CD4-positive, alpha-beta T cell (primary cell): ENCODE measurements at regions not wholly inside any gene's neighbourhood (a gene's known extent, or its start where the extent isn't known, plus 50 kb on each side); places are given as distances from the start of the nearest gene placed in this dataset.

ENCODE experiments used
- ATAC-seq: fragments of 200-7000 bp; cut with Tn5 transposase; one replicate; pipeline ENCODE4 v1.10.0; 2022; ENCODE audit warnings: mild to moderate bottlenecking; ENCODE audit not compliant: poor library complexity
- CTCF ChIA-PET: fragments of 350-600 bp; sonication (Branson Sonifier 250); formaldehyde crosslinking; loops from one replicate; lab custom pipeline; 2021; ENCODE audit warnings: antibody characterized with exemption, inconsistent platforms; lab: Charles Lee
- POLR2A ChIA-PET: fragments of 350-600 bp; sonication (Branson Sonifier 250); formaldehyde crosslinking; loops from one replicate; lab custom pipeline; 2021; ENCODE audit warnings: antibody characterized with exemption, inconsistent platforms; lab: Charles Lee
- DNase-seq, 14 experiments: peaks; one replicate each; pipeline ENCODE4 v3.0.0-alpha.2; 2013 to 2020; ENCODE audit warnings: mixed read lengths in 2 of 14
- H3K27ac ChIP-seq, 2 donors: one replicate each; pipeline versions ENCODE4 v1.5.1 to v1.7.0; 2013; ENCODE audit warnings: low read length in 2 of 2, low read depth in 1 of 2, mild to moderate bottlenecking in 1 of 2
- H3K27me3 ChIP-seq, 2 experiments: 1 replicate in 1 of 2; 2 replicates in 1 of 2; pipeline versions ENCODE4 v1.6.1 to v1.7.0; 2013; ENCODE audit warnings: low read length in 2 of 2, control low read depth in 1 of 2, mild to moderate bottlenecking in 1 of 2, moderate library complexity in 1 of 2; ENCODE audit not compliant: insufficient read depth in 2 of 2, control insufficient read depth in 1 of 2
- H3K36me3 ChIP-seq: one replicate; pipeline ENCODE4 v1.6.1; 2013; ENCODE audit warnings: low read length, control low read depth; ENCODE audit not compliant: insufficient read depth
- H3K4me1 ChIP-seq: one replicate; pipeline ENCODE4 v1.6.1; 2013; ENCODE audit warnings: low read length, control low read depth; ENCODE audit not compliant: insufficient read depth
- H3K4me3 ChIP-seq: one replicate; pipeline ENCODE4 v1.5.1; 2013; ENCODE audit warnings: mild to moderate bottlenecking, low read length, moderate library complexity
- H3K9me3 ChIP-seq, 2 experiments: 1 replicate in 1 of 2; 2 replicates in 1 of 2; pipeline versions ENCODE4 v1.6.1 to v1.7.0; 2013; ENCODE audit warnings: low read length in 2 of 2, mild to moderate bottlenecking in 2 of 2, control low read depth in 1 of 2, moderate library complexity in 1 of 2; ENCODE audit not compliant: control insufficient read depth in 1 of 2, insufficient read depth in 1 of 2
- H3K27ac Mint-ChIP-seq: one replicate; pipeline ENCODE4 v1.8.0; 2020; ENCODE audit warnings: mixed read lengths
- H3K27me3 Mint-ChIP-seq: one replicate; pipeline ENCODE4 v1.8.0; 2021; ENCODE audit warnings: mixed read lengths
- H3K36me3 Mint-ChIP-seq: one replicate; pipeline ENCODE4 v1.8.0; 2021; ENCODE audit warnings: low read depth, mixed read lengths
- H3K4me1 Mint-ChIP-seq: one replicate; pipeline ENCODE4 v1.8.0; 2021; ENCODE audit warnings: low read depth, mixed read lengths
- H3K4me3 Mint-ChIP-seq: one replicate; pipeline ENCODE4 v1.8.0; 2020; ENCODE audit warnings: mild to moderate bottlenecking, mixed read lengths
- H3K9me3 Mint-ChIP-seq: one replicate; pipeline ENCODE4 v1.8.0; 2020; ENCODE audit warnings: mixed read lengths
- intact Hi-C, 2 experiments: fragments of 100-400 bp; cut with DNase I in 1 of 2; cut with micrococcal nuclease in 1 of 2; formaldehyde crosslinking; loops; one replicate each; pipeline versions ENCODE4 v1.15.1 to v1.9.0; 2023 to 2025; cut with DNase I, micrococcal nuclease
- TF ChIP-seq, protein P1 (sequence below): fragments of 200-600 bp; IDR thresholded peaks from one replicate; pipeline ENCODE4 v1.8.0; 2022; ENCODE audit warnings: antibody characterized with exemption, mild to moderate bottlenecking

DNA sequence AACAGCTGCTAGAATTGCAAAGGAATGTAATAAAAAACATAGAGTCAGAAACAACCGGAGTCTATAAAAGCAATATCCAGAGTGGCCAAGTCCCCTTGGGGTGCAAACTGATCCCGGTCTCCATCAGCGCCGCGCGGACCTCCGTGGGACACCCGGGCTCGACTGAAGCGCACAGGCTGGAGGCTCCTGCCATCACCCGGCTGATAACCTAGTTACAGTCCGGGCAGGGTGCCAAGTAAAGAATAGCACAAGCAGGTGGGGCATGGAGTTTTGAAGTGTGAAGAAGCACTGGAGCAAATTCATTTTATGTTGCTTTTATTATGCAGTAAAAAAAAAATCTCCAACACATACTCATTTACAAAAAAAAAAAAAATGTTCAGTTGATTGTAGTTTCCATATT, 205.1 kb upstream of the GMDS start:
- no peak overlapping the region for H3K4me3 Mint-ChIP-seq
- no peaks in the 10 kb centered on the region for H3K4me1 Mint-ChIP-seq
- Histone ChIP-seq H3K9me3 (no peaks in the 10 kb centered on the region), H3K27me3 (no peaks in the 10 kb centered on the region), H3K4me3 (no peak overlapping the region), H3K27ac (no peak overlapping the region), H3K4me1 (peaks cover 4% of the 10 kb centered on the region), H3K36me3 (no peaks in the 10 kb centered on the region)
- TF ChIP-seq, protein P1, sequence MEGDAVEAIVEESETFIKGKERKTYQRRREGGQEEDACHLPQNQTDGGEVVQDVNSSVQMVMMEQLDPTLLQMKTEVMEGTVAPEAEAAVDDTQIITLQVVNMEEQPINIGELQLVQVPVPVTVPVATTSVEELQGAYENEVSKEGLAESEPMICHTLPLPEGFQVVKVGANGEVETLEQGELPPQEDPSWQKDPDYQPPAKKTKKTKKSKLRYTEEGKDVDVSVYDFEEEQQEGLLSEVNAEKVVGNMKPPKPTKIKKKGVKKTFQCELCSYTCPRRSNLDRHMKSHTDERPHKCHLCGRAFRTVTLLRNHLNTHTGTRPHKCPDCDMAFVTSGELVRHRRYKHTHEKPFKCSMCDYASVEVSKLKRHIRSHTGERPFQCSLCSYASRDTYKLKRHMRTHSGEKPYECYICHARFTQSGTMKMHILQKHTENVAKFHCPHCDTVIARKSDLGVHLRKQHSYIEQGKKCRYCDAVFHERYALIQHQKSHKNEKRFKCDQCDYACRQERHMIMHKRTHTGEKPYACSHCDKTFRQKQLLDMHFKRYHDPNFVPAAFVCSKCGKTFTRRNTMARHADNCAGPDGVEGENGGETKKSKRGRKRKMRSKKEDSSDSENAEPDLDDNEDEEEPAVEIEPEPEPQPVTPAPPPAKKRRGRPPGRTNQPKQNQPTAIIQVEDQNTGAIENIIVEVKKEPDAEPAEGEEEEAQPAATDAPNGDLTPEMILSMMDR: no peak
- intact Hi-C loops: no loop called here
- no peaks in the 10 kb centered on the region for H3K9me3 Mint-ChIP-seq
- H3K27me3 Mint-ChIP-seq: peaks cover 4% of the 10 kb centered on the region
- H3K27ac Mint-ChIP-seq: no peak overlapping the region
- POLR2A ChIA-PET: no interaction called here
- CTCF ChIA-PET: no interaction called here
- DNase-seq: no peak
- H3K36me3 Mint-ChIP-seq: no peaks in the 10 kb centered on the region
- ATAC-seq: no peak

DNA sequence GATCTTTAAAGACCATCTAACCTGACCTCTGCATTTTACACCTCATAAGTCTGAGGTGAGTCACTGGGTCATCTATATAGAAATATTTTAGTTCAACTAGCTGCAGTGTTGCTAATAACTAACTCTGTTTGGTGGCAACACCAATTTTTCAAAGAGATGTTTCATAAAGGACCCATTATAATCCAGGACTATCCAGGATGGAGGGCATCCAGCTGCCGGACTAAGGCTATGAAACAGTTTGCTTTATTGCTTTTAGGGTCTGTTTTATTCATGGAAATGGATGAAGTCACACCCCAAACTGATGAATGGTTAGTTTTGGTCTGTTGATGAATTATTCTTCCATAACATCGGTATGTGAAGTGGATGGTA, 204.2 kb upstream of the GMDS start:
- H3K9me3 Mint-ChIP-seq: no peaks in the 10 kb centered on the region
- peaks cover 4% of the 10 kb centered on the region for H3K4me1 ChIP-seq
- TF ChIP-seq, protein P1: no peak
- no peak overlapping the region for H3K4me3 Mint-ChIP-seq
- CTCF ChIA-PET: no interaction called here
- H3K27me3 Mint-ChIP-seq: no peaks in the 10 kb centered on the region
- no peaks in the 10 kb centered on the region for H3K36me3 ChIP-seq
- DNase-seq (no peak), ATAC-seq (no peak)
- H3K27me3 ChIP-seq: no peaks in the 10 kb centered on the region
- POLR2A ChIA-PET: no interaction called here
- H3K9me3 ChIP-seq: no peaks in the 10 kb centered on the region
- H3K27ac Mint-ChIP-seq: no peak overlapping the region
- H3K4me1 Mint-ChIP-seq: no peaks in the 10 kb centered on the region
- intact Hi-C loops: loop anchor here (5.0 to 10.0 kb wide), 2 partner anchors 845 to 847 kb away; partner anchors contain the start of gene FOXC1 (in 1 of the 2)
- H3K36me3 Mint-ChIP-seq: no peaks in the 10 kb centered on the region
- no peak overlapping the region for H3K27ac ChIP-seq
- no peak overlapping the region for H3K4me3 ChIP-seq

DNA sequence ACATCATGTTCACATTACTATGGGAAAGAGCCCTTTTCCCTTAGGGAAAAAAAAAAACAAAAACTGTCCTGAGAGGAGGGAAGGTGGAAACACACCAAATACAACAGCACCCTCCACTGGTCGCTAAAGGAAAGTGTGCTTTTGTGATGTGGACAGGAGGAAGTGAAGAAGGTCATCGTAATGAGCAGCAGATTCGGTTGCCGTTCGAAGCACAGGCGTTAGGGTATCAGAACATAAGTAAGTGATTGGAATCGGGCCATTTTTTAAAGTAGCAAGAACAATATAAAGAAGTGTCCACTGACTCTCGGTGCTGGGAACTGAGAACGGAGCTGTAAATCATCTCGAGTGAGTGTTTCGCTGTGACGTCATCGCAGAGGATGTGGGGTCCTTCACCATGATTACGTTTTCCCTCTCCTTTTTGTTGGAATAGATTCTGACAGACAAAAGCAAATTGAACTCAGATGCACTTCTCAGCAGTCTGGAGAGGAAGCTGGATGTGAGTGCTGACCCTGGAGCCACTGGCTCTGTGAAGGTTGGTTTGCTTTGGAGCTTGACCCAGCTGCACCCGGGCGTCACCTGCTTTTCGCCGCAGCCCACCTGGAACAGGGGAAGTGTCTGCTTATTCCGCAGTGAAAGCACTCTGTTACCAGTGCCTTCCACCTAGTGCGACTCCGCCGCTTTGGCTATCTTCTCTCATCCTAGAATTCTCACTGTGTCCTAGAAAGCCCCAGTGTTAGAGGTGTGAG, 203.6 kb upstream of the GMDS start:
- H3K27me3 ChIP-seq: no peaks in the 10 kb centered on the region
- no peak overlapping the region for H3K4me3 ChIP-seq
- ChIA-PET POLR2A (no interaction called here), CTCF (no interaction called here)
- peaks cover 4% of the 10 kb centered on the region for H3K4me1 ChIP-seq
- no peaks in the 10 kb centered on the region for H3K36me3 ChIP-seq
- H3K27ac ChIP-seq: no peak overlapping the region
- Mint-ChIP-seq H3K4me1 (no peaks in the 10 kb centered on the region), H3K27ac (no peak overlapping the region), H3K27me3 (no peaks in the 10 kb centered on the region), H3K36me3 (no peaks in the 10 kb centered on the region), H3K4me3 (peak overlapping the region; percentile 21), H3K9me3 (no peaks in the 10 kb centered on the region)
- intact Hi-C loops: loop anchor here (5.0 to 10.0 kb wide), 2 partner anchors 844 to 847 kb away; partner anchors contain the start of gene FOXC1 (in 1 of the 2)
- TF ChIP-seq, protein P1: no peak
- ATAC-seq (no peak), DNase-seq (peak in 3 of 14 experiments; percentile 12 to 47 (median 42))
- H3K9me3 ChIP-seq: no peaks in the 10 kb centered on the region
